DND-41 (cell line): ENCODE measurements at regions not wholly inside any gene's neighbourhood (a gene's known extent, or its start where the extent isn't known, plus 50 kb on each side); places are given as distances from the start of the nearest gene placed in this dataset.

ENCODE experiments used
- ATAC-seq: fragments of 200-7000 bp; cut with Tn5 transposase; 3 replicates; pipeline ENCODE4 v1.9.1; 2021; ENCODE audit warnings: low read depth; ENCODE audit not compliant: insufficient read depth
- DNase-seq: peaks from one replicate; pipeline ENCODE4 v3.0.0-alpha.2; 2020
- H2AFZ ChIP-seq: 2 replicates; pipeline ENCODE4 v1.6.0; 2012; ENCODE audit warnings: low read depth, low read length
- H3K27ac ChIP-seq: 2 replicates; pipeline ENCODE4 v1.5.1; 2012; ENCODE audit warnings: low read length, inconsistent platforms
- H3K27me3 ChIP-seq: fragments of 200-600 bp; sonication (generic); 2 replicates; pipeline ENCODE4 v1.6.0; 2012; ENCODE audit warnings: low read length, mild to moderate bottlenecking, inconsistent platforms; ENCODE audit not compliant: insufficient read depth, poor library complexity
- H3K36me3 ChIP-seq: 2 replicates; pipeline ENCODE4 v1.5.1; 2012; ENCODE audit warnings: low read length, inconsistent platforms; ENCODE audit not compliant: insufficient read depth
- H3K4me1 ChIP-seq: 2 replicates; pipeline ENCODE4 v1.5.1; 2012; ENCODE audit warnings: mild to moderate bottlenecking, low read length; ENCODE audit not compliant: insufficient read depth
- H3K4me2 ChIP-seq: 2 replicates; pipeline ENCODE4 v1.6.0; 2012; ENCODE audit warnings: mild to moderate bottlenecking, moderate library complexity, low read length, inconsistent platforms; ENCODE audit not compliant: insufficient read depth
- H3K4me3 ChIP-seq, 2 experiments: fragments of 200-600 bp in 1 of 2; shearing (Covaris generic) in 1 of 2; 2 replicates each; pipeline ENCODE4 v1.5.1; 2012 to 2016; ENCODE audit warnings: inconsistent platforms in 2 of 2, low read length in 2 of 2, mild to moderate bottlenecking in 2 of 2, low read depth in 1 of 2, moderate library complexity in 1 of 2
- H3K79me2 ChIP-seq: 2 replicates; pipeline ENCODE4 v1.6.0; 2012; ENCODE audit warnings: low read length, inconsistent platforms; ENCODE audit not compliant: insufficient read depth
- H3K9ac ChIP-seq: 2 replicates; pipeline ENCODE4 v1.6.0; 2012; ENCODE audit warnings: low read depth, mild to moderate bottlenecking, inconsistent platforms, low read length, moderate library complexity
- H3K9me3 ChIP-seq: 2 replicates; pipeline ENCODE4 v1.5.1; 2012; ENCODE audit warnings: low read length, moderate library complexity, mild to moderate bottlenecking, inconsistent platforms; ENCODE audit not compliant: insufficient read depth, severe bottlenecking
- H4K20me1 ChIP-seq: 2 replicates; pipeline ENCODE4 v1.6.0; 2012; ENCODE audit warnings: low read length; ENCODE audit not compliant: insufficient read depth
- CTCF ChIP-seq: IDR thresholded peaks from 2 replicates; pipeline ENCODE4 v1.5.1; 2012; ENCODE audit warnings: borderline replicate concordance, low read length, moderate library complexity, mild to moderate bottlenecking; ENCODE audit not compliant: poor library complexity, severe bottlenecking; ENCODE audit errors: extremely low read depth
- EZH2 ChIP-seq: IDR thresholded peaks from 3 replicates; pipeline ENCODE4 v1.6.1; 2012; ENCODE audit warnings: borderline replicate concordance, low read depth, mild to moderate bottlenecking, moderate library complexity, low read length, inconsistent platforms; ENCODE audit not compliant: severe bottlenecking

GRCh38 chr6:125571207-125571755 is 178.2 kb upstream of the HEY2 start:
- no peaks in the 10 kb centered on the region for H4K20me1 ChIP-seq
- no peak overlapping the region for H3K4me3 ChIP-seq
- H3K27ac ChIP-seq: no peak overlapping the region
- H3K27me3 ChIP-seq: no peaks in the 10 kb centered on the region
- TF ChIP-seq EZH2 (no peak), CTCF (no peak)
- ATAC-seq: no peak
- no peak overlapping the region for H3K9ac ChIP-seq
- H3K79me2 ChIP-seq: no peaks in the 10 kb centered on the region
- H3K4me2 ChIP-seq: no peak overlapping the region
- H2AFZ ChIP-seq: no peak overlapping the region
- no peaks in the 10 kb centered on the region for H3K9me3 ChIP-seq
- H3K36me3 ChIP-seq: no peaks in the 10 kb centered on the region
- DNase-seq: no peak
- no peaks in the 10 kb centered on the region for H3K4me1 ChIP-seq

DNA sequence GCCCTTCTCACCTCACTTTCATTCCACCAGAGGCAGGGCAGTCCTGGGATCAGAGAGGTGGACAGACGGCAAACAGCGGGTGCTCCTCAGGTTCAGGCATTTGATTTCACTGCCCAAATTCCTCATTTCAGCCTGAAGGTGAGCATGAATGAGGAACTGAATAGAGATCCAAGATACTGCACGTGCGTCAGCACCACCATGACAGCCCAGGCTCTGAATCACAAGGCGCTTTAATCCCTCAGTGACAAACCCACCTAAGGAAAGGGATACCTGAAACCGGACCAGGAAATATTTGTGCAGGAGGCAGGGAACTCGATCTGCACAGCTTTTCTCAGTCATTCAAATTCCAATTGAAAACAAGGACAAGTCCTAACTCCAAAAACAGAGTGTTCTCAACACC is 174.8 kb upstream of the HEY2 start:
- TF ChIP-seq EZH2: no peak
- TF ChIP-seq CTCF: no peak
- Histone ChIP-seq H3K9me3 (no peaks in the 10 kb centered on the region), H4K20me1 (no peaks in the 10 kb centered on the region), H2AFZ (no peak overlapping the region), H3K27me3 (no peaks in the 10 kb centered on the region), H3K9ac (no peak overlapping the region), H3K4me1 (no peaks in the 10 kb centered on the region), H3K36me3 (no peaks in the 10 kb centered on the region), H3K4me2 (no peak overlapping the region), H3K27ac (no peak overlapping the region), H3K4me3 (no peak overlapping the region), H3K79me2 (no peaks in the 10 kb centered on the region)
- ATAC-seq: no peak
- no peak for DNase-seq

DNA sequence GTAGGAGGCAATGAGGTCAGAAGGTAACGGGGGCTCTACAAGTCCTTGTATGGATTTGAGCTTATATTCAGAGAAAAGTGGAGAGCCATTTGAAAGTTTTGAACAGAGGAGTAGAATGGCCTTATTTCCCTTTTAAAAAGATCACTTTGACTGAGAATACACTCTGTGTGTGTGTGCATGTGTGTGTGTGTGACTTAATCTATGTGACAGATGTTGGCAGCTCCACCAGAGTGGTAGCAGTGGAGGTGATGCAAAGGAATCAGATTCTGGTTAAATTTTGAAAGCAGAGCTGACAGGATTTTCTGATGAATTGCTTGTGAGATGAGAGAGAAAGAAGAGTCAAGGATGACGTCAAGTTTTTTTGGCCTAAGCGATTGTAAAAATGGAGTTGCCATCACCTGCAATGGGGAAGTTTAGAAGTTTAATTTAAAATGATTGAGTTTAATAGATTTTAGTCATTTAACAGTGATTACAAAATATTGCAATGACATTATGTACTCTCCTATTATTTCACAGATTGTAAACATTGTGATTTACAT is 172.2 kb upstream of the HEY2 start:
- H2AFZ ChIP-seq: no peak overlapping the region
- no peak overlapping the region for H3K4me2 ChIP-seq
- H3K36me3 ChIP-seq: no peaks in the 10 kb centered on the region
- H3K27me3 ChIP-seq: no peaks in the 10 kb centered on the region
- TF ChIP-seq CTCF: no peak
- TF ChIP-seq EZH2: no peak
- H3K4me1 ChIP-seq: no peaks in the 10 kb centered on the region
- no peak for DNase-seq
- H3K9ac ChIP-seq: no peak overlapping the region
- no peak overlapping the region for H3K4me3 ChIP-seq
- no peaks in the 10 kb centered on the region for H3K9me3 ChIP-seq
- no peak for ATAC-seq
- H4K20me1 ChIP-seq: no peaks in the 10 kb centered on the region
- H3K79me2 ChIP-seq: no peaks in the 10 kb centered on the region
- no peak overlapping the region for H3K27ac ChIP-seq
